GM19324 (cell line): ENCODE measurements at regions not wholly inside any gene's neighbourhood (a gene's known extent, or its start where the extent isn't known, plus 50 kb on each side); places are given as distances from the start of the nearest gene placed in this dataset.

Experiments used
- ATAC-seq: cut with Tn5 transposase; IDR thresholded peaks from one replicate; pipeline ENCODE4 v1.9.1; 2021; ENCODE audit warnings: mild to moderate bottlenecking, moderate library complexity; ENCODE audit not compliant: unreplicated experiment, low FRiP score

GRCh38 chr11:43602670-43603069 lies 77.9 kb upstream of the HSD17B12 start:
- no peak for ATAC-seq

GRCh38 chr11:43614214-43614613 lies 66.3 kb upstream of the HSD17B12 start:
- no peak for ATAC-seq

- ATAC-seq = no peak
Measured at GRCh38 chr11:43619863-43620505, 60.6 kb upstream of the HSD17B12 start.

- ATAC-seq = no peak
Measured at GRCh38 chr11:43626798-43627197, 53.7 kb upstream of the HSD17B12 start.
